ENCODE measurements at regions not wholly inside any gene's neighbourhood (a gene's known extent, or its start where the extent isn't known, plus 50 kb on each side); places are given as distances from the start of the nearest gene placed in this dataset.
"Not testable (repeated sequence)": the region's sequence is repeated elsewhere in the genome, so short reads cannot be mapped to it uniquely, and the experiment has no call there.

DNA sequence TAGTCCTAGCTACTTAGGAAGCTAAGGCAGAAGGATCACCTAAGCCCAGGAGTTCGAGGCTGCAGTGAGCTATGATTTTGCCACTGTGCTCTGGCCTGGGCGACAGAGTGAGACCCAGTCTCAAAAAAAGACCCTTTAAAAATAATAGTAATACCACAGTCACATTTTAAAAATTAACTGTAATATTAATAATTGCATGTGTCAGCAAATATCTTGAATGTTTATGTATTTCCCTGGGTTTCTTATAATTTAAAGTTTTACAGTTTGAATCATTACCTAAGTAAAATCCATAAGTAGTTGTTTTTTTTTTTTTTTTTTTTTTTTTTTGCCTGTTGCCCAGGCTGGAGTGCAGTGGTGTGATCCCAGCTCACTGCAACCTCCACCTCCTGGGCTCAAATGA is 69.2 kb downstream of the LYZL2 start:
- DNase-seq, result no peak

DNA sequence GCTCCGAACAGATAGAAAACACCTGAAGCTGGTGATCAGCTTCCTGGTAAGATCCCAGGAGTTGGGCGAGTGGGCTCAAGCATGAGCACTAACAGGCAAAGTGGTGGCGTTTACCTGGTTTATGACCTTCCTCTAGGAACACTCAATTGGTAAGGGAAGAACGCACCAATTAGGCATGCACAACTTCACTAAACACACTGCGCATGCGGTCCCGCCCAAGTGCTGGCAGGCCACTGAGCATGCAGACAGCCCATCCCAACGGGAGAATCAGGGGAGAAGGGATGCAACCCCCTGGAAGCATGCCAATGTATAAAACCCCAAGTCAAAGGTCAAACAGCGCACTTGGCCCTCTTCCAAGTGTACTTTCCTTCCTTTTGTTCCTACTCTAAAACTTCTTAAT is 70.4 kb downstream of the LYZL2 start:
- DNase-seq, result no peak

DNA sequence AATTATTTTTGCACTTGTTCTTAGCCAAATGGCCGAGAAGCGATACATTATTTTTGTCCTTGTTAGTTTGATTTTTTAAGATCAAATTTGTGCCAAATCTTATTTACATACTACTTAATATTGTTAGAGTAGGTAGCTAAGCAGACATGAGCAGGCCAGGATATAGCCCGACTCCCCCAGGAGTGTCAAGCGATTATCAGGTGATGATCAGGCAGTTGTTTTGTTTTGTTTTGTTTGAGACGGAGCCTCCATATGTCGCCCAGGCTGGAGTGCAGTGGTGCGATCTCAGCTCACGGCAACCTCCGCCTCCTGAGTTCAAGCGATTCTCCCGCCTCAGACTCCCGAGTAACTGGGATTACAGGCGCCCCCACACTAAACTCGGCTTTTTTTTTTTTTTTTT is 71.1 kb downstream of the LYZL2 start:
- DNase-seq, result no peak

DNA sequence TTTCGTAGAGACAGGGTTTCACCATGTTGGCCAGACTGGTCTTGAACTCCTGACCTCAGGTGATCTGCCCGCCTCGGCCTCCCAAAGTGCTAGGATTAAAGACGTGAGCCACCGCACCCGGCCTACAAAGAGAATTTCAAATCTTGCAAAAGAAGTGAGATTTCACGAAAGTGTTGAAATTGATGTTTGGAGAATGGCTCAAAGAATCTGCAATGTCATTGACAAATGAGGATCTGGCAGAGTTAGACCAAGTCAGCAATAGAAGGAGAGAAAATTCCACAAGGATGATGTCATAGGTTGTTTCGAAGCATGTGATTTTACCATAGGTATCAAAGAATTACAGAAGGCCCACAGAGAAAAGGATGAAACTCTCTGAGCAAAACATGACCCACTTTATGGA is 71.7 kb downstream of the LYZL2 start:
- DNase-seq, result no peak

DNA sequence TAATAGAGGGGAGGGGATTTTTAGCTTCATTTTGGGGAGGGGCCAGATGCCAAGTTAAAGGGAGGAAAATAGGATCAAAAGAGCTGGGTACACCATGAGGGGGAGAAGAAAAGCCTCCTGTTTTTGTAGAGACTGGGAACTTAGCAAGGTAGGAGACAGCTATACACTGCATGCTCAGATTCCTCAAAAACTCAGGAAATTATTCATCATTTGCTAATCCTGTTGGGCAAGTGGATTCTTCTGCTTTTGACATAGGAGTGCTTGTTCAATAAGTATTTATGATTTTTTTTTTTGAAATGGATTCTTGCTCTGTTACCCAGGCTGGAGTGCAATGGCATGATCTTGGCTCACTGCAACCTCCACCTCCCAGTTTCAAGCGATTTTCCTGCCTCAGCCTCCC is 73.4 kb downstream of the LYZL2 start:
- DNase-seq, result no peak

DNA sequence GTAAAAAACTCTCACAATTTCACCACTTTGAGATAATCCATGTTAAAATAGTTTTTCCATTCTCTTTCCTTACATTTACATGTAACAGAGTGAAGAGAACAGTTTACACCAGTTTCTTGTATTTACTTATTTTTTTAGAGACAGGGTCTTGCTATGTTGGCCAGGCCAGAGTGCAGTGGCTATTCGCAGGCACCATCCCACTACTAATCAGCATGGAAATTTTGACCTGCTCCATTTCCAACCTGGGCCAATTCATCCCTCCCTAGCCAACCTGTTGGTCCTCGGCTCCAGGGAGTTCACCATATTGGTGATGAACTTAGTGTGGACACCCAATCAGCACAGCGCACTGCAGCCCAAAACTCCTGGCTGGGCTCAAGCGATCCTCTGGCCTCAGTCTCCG is 74.1 kb downstream of the LYZL2 start:
- no peak for DNase-seq

DNA sequence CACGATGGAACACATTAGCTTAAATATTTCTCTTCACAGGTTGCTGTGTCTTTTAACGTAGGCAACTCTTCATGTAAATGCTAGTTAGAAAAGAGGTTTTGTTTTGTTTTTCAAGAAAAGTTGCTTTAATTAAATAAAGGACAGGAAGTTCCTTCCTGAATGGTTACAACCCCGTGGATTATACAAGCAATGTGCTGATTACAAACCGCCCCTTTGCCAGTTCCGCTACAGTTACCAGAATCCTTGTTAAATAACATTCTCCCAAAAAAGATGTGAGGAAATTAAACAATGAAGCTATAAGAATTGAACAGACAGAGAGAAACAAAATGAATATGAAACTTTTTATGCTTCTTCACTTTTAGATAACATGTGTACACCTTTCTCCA is 75.1 kb downstream of the LYZL2 start:
- DNase-seq, result no peak

DNA sequence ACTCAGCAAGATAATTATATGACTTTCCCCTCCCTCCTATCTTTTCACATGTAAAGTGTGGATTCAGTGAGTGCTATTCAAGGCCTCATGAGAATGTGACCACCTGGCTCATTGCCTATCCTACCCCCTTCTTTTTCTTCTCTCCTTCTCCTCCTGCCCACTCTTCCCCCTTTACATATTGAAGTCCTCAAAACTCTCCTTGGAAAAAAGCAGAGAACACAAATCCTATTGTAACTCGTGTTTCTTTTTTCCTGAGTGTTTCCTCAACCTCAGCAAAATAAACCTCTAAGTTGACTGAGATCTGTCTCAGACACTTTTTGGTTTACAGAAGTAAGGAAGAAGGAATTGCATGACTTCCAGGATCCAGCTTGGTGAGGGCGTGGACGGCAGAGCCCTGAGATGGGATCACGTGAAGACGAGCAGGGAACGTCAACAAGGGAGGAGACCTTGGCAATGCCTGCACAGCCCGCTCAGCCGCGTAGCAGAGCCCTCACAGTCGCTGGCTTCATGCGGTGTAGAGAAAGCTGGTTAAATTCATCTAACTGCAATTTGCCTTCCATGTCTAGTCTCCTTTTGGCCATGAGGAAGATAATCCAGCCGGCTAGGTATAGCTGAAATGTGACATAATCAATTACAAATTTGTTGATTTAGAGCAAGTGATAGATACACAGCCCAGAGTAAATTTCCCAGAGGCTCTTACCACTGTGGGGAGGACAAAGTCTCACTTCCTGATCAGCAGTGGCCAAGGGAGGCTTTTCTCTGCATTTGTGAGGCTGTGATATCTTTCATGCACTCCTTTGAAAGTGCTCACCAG is 75.7 kb downstream of the LYZL2 start:
- DNase-seq, result no peak

DNA sequence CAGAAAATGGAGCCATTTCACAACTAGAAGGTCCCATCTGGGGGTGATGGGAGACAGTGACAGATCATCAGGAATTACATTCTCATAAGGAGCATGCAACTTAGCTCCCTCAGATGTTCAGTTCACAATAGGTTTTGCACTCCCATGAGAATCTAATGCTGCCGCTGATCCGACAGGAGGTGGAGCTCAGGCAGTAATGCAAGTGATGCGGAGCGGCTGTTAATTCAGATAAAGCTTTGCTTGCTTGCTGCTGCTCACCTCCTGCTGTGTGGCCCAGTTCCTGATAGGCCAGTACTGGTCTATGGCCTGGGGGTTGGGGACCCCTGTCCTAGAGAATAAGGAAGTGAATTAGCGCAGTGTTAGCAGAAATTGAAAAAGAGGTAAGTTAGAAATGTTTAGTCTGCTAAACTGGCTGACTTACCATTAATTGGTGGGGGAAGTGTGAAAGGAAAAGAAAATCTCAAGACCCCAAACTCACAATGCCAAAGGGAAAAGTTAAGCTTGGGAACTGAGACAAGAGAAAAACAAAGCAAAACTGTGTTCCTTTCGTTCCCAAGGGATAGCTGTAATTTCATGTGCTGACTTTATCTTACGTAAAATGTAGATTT is 76.4 kb downstream of the LYZL2 start:
- no peak for DNase-seq

DNA sequence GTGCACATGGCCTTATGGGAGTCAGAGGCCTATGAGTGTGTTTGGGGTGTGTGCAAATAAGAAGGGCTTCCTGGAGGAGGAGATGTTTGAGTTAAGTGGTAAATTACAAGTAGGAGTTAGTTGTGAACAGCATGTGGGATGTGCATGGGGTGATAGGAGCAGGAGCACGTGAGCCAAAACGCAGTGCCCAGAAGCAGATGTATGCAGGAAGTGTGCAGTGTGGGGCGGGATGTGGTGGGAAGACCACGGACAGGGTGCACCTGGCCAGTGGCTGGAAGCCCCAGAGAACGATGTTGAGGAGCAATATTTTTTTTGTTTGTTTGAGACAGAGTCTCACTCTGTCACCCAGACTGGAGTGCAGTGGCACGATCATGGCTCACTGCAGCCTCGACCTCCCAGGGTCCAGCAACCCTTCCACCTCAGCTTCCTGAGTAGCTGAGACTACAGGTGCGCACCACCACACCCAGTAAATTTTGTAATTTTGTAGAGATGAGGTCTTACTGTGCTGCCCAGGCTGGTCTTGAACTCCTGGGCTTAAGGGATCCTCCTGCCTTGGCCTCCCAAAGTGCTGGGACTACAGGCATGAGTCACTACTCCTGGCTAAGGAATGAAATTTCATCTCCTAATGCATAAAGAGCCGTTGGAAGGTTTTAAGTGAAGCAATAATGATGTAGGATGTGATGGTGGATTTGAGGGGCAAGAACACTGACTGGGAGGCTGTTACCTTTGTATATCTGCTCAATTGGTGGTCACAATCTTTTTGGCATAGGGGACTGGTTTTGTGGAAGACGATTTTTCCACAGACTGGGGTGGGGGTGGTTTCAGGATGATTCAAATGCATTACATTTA is 78.4 kb downstream of the LYZL2 start:
- no peak for DNase-seq

DNA sequence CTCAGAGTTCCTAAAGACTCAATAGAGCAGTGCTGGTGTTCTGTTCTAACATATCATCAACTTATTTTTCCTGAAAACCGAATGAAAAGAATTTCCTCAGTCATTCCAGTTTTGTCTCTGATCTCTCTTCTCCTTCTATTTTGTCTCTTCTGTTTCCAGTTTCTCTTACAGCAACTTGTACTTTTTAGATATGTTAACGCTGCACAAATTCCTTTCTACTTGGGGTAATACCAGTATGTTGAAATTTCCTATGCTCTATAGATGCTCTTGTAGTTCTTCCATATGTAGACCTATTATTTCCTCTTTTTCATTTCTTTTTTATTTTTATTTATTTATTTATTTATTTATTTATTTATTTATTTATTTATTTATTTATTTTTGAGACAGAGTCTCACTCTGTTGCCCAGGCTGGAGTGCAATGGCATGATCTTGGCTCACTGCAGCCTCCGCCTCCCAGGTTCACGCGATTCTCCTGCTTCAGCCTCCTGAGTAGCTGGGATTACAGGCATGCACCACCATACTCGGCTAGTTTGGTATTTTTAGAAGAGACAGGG is 80.3 kb downstream of the LYZL2 start:
- not testable (repeated sequence) for DNase-seq

DNA sequence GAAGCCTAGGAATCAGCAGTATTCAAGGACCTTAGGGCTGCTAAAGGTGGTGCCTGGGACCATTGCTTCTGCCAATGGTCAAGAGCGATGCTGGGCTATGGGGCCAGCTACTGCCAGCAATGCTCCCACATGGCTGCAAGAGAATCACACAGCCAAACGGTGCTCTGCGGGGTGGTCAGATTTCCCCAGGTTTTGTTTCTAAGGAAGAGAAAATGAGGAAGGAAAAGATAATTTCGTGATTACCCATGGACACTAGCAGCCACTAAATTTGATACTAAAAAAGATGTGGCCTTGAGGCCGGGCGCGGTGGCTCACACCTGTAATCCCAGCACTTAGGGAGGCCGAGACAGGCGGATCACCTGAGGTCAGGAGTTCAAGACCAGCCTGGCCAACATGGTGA is 83.0 kb downstream of the LYZL2 start:
- no peak for DNase-seq

DNA sequence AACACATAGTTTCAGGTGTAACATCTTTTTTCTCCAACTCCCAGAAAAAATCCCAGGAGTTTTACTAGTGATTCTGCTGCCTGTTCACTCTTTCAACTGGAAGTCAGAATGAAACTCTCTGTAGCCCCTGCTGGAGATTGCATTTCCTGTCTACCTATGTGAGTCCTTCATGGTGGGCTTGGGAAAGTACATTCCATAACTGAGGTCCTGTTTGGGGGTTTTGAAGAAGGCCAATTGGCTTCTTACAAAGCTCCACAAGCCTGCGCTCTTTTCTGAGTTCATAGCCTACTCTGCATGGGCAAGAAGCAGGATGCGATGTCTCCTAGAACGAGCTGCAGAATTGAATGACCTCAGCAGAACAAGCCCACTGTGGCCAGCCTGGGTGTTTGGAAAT is 86.7 kb downstream of the LYZL2 start:
- no peak for DNase-seq

DNA sequence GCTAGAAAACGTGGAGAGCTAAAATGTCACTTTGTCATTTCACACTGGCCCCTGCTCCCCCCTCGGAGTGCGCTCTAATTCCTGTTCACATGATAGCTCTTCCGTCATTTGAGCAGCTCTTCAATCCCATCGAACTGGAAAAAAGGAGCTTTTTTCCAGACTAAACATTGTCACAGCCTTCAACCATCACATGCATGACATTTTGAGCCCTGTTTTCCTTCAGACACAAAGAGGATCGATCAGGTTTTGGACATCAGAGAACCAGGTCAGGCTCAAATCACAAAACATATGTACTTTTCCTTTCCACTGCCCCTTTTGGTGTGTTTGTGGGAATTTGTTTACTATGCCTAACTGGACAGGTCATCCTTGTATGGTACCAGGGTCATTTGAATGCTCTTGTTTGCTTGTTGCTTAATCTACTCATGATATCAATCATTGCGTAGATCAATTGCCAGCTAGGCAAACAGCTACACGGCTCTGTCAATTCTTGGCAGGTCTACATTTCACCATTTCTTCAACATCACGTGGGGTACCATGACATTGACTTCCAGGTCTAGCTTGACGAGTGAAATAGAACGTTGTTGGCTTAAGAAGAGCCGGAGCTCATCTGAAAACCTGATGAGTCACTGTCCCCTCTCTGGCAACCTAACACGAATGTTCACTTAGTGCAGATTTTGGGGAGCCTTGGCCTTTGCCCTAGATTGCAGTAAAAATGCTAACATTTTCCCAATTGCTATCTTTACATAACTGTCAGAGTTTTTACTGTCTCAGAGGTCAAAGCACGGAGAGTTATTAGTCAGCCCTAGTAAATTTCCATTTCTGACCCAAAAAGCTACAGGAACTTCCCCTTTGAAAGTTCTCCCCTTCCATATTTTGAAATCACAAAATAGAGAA is 87.3 kb downstream of the LYZL2 start:
- DNase-seq, result no peak

DNA sequence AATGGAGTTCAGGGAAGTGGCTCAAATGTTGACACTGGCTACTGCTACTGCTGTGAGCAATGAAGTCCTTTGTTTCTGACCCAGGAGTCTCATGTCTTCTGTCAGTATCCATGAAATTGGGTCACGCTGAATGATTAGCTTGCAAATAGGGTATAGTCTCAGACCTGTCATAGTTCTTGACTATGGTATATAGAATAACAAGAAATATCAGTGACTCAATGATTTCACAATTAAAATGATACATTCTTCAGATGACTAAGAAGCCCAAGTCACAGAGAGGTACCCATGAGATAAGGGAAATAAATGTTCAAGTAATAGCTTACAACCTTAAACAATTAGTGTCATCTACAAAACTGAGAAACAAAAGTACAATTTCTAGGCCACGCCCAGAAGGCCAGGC is 89.3 kb downstream of the LYZL2 start:
- no peak for DNase-seq

DNA sequence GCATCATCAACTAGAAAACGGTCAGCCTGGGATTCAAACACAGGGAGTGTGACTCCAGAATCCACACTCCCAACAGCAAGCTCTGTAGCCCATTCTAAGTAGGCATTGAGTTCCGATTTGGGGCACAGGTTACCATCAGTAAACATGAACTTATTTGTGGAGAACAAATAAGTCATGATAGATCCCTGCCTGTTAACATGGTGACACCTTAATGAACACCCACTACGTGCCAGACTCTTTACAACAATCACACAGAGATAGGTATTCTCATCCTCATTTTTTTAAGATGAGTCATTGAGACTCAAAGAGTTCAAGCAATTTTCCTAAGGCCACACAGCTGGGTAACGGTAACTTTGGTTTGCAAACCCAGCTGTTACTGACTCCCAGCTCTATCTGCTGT is 91.5 kb downstream of the LYZL2 start:
- no peak for DNase-seq

DNA sequence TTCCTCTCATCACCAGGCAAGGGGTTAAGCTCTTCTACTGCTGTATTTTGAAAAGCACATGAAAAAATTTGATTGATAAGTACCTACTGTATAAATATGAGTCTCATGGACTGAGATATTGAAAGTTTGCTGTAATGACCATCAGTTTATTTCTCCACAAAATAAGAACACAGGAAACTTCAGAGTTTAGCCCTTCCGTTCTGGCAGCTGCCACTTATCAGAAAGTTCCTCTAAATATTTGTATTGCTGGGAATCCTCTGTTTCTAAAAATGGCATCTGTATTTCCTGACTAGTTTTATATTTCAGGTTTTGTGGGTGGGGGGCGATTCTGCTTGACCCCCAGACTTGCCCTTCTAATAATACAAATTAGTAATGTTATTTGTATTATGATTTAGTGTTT is 92.0 kb downstream of the LYZL2 start:
- DNase-seq, result no peak

DNA sequence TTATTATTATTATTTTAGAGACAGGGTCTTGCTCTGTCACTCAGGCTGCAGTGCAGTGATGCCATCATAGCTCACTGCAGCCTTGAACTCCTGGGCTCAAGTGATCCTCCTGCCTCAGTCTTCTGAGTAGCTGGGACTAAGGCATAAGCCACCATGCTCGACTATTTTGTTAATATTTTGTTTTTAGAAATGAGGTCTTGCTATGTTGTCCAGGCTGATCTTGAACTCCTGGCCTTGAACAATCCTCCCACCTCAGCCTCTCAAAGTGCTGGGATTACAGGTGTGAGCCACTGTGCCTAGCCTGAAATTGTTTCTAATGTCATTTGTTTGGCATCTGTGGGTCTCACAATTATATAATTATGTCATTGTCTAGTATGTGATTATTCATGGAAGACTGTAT is 92.4 kb downstream of the LYZL2 start:
- DNase-seq, result not testable (repeated sequence)

DNA sequence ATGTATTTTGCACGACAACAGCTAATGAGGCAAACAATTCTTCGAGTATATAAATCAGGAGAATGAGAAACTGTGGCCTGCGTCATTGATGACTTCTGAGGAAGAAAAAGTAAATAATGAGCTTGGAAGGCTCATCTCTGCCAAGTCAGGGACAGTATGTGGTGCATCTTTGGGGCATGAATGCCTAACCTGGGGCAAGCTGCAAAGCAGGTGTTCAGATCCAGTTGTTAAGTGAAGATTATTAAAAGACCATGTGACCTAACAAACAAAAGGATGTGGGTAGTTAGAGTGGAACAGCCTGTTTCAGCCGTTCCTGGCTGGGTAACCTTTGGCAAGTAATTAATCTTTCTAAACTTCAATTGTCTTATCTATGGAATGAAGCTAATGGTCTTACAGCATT is 93.0 kb downstream of the LYZL2 start:
- DNase-seq, result no peak

DNA sequence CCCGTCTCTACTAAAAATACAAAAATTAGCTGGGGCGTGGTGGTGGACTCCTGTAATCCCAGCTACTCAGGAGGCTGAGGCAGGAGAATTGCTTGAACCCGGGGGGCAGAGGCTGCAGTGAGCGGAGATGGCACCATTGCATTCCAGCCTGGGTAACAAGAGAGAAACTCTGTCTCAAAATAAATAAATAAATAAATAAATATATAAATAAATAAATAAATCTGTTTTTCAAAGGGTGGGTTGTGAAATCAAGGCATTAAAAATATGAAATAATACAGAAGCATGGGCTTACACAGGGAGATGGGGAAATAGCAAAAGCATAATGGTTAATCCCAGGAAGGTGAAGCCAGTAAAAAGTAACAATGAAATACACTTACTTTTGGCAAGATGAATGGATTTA is 93.9 kb downstream of the LYZL2 start:
- DNase-seq, result no peak

DNA sequence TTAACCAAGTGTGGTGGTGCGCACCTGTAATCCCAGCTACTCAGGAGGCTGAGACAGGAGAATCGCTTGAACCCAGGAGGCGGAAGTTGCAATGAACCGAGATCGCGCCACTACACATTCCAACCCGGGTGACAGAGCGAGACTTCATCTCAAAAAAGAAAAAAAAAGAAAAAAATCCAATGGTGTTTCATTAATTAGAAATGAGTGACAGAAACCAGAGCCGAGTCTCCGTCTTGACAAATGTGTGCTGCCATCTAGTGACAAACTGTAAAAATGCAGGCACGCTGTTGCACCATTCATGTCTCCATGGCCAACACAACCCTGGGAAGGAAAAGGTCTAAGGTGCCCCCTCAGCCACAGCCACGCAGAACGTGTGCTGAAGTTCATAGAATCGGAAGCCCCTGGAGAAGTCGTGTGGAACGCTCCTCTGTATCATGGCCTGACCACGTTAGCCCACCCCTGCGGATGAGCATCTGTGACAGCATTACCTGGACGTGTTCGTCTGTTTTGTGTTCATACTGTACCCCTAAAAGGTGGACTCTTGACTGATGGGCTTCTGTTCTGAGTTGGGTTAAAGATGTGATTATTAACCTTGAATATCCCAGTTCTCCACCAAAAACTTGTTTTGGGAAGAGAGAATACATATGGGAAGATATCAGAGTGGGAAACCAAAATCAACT is 94.9 kb downstream of the LYZL2 start:
- DNase-seq, result peak; percentile 33

Data from NCI-H1092 (cell line).